NOMO-1 (cell line): ENCODE measurements at regions not wholly inside any gene's neighbourhood (a gene's known extent, or its start where the extent isn't known, plus 50 kb on each side); places are given as distances from the start of the nearest gene placed in this dataset.
"Not testable (repeated sequence)": the region's sequence is repeated elsewhere in the genome, so short reads cannot be mapped to it uniquely, and the experiment has no call there.

Experiments used
- DNase-seq, 2 experiments: peaks; one replicate each; lab custom pipeline; 2025; ENCODE audit not compliant: unreplicated experiment in 2 of 2; lab: John Stamatoyannopoulos, UW

DNA sequence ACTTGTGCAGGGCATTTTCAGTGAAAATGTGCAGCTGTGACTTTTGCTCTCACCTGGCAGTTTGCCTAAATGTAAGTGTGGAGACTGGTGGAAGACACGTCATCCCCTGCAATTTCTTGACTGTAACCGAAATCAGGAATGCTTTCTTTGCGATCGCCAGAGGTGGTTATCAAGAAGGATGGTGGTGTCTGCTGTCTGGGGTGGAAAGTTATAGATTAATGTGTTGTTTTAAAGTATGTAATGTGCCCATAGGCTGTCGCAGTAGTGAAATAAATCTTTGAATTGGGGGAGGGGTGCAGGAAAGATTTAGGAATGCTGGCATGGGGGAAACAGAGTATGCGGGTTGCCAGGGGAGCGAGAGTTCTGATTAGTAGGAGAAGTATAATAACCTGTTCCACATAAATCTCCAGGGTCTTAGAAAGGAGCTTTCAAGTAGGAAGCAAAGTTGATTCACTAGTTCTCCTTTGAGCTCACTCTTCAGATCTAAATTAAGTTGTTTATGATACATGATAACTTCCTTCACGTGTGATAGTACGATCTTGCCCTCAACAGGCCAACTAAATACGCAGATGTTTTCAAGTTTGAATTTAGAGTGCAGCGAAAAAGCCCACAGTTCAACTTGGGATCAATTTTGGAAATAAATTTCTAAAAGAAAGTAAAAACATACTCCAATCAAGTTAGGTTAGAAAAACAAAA is 1520.0 kb upstream of the SLC10A2 start:
- no peak for DNase-seq

DNA sequence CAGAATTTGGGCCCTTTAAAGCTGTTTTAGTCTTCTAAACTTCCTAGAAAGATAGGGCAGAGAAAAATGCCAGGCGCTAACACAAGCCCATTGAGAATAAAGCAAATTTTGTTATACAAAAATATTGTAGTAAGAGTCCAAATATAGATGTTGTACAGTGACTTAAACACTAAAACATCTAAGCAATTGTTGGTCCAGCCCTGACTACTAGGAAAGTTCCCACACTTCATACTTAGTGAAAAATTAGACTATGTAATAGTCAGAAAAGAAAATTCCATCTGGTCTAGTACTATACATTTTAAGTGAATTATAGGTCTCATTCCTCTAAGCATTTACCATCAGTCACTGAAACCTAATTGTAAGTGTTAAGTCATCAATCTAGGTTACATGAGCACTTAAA is 1518.3 kb upstream of the SLC10A2 start:
- DNase-seq: no peak

DNA sequence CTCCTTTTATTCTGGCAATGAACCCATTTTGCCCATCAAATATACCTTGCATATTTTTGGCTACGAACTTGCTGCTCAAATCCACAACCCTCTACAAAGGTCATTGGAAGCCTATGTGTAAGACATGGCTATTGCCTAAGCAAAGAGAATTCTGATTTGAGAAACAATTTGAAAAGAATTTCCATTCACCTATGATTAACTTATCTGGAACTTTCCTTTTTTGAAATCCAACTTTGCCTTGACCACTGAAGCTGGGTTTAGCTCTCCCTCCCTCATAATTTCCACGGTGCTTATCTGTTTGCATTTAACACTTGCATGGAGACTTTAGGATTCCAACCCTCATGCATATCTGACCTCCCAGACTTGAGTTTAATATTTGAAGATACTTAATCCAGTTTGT is 1514.7 kb upstream of the SLC10A2 start:
- no peak for DNase-seq

DNA sequence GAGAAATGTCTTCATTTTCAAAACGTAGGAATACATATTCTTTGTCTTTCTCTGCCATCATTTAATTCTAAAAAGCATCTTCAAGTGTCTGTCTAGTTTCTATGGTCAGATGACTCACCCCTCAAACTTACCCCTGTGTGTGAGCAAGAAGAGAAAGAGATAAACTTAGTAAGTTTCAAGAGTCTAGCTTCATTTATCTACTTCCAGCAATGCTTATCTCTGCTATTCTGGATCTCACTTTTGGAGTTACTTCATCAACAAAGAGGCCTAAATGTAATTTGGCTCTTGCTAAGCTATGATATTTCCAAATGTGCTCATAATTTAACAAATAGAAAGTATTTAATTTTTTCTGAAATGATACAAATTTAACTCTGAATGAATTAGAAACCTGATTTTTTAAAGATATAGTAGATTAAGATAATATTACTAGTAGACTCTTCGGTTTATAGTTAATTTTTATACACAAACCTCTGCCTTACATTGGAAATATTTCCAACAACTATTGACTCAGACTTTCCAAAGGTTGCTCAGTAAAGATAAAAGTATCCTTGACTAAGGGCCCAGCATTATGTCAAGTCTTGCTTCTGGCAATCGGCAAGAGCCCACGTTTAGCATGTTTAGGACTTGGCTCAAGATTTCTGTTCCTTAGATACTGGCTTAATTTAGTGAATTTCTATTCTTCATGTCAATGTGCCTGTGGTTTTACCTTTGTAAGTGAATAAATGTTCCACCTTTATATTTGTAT is 1511.0 kb upstream of the SLC10A2 start:
- no peak for DNase-seq

- no peak for DNase-seq
Measured at GRCh38 chr13:104571893-104572229, 1505.6 kb upstream of the SLC10A2 start.

GRCh38 chr13:104571161-104571892 is 1505.1 kb upstream of the SLC10A2 start:
- DNase-seq: no peak

GRCh38 chr13:104567114-104567513 is 1500.9 kb upstream of the SLC10A2 start:
- no peak for DNase-seq

- DNase-seq: no peak
Measured at GRCh38 chr13:104565888-104566287, 1499.7 kb upstream of the SLC10A2 start.

- DNase-seq: no peak
Measured at GRCh38 chr13:104553896-104554295, 1487.7 kb upstream of the SLC10A2 start.

- DNase-seq: no peak
Measured at GRCh38 chr13:104553186-104553585, 1487.0 kb upstream of the SLC10A2 start.

DNA sequence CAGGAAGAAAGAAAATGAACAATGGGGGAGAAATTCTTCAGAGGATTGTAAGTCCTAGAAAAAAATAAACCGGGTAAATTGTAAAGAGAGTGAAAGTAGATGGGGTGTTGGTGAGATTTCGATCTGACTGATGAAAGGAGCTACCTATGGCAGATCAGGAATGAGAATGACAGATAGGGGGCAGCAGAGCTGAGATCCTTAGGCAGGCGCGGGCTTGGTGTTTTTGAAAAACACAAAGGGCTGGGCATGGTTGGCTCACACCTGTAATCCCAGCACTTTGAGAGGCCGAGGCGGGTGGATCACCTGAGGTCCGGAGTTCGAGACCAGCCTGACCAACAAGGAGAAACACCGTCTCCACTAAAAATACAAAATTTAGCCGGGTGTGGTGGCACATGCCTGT is 1468.6 kb upstream of the SLC10A2 start:
- no peak for DNase-seq

- no peak for DNase-seq
Measured at GRCh38 chr13:104532132-104532531, 1465.9 kb upstream of the SLC10A2 start.

DNA sequence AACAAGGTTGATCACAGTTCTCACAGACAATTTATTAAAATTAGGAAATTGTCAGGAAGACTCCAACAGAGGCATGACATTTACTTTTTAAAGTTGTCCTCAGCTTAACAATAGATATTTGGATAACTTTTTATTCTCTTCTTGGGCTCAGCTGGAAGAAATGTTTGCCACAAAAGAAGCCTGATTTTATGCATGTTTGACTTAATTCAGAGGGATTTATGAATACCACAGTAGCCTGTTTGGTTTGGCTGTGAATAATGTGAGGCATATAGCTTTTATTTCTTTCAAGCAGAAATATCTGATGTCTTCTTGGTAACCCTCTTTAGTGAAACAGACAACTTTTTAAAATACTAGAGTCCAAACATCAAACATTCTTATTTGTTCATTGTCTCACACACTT is 1464.5 kb upstream of the SLC10A2 start:
- no peak for DNase-seq

- no peak for DNase-seq
Measured at GRCh38 chr13:104526561-104526960, 1460.3 kb upstream of the SLC10A2 start.

DNA sequence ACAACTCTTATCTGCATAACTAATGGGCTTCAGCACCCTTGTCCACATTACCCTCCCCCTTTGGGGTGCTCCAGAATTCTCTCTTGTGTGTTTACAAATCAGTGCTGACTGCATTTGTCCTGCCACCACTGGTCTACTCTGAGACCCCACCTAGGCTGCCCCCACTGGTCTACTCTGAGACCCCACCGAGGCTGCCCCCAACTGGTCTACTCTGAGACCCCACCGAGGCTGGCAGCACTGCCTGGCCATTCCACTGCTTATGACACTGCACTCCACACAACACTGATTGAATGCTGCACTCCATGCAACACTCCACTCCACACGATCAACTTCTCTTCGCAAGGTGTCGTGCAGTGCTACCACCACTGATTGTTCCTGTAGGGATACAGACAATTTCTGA is 1459.2 kb upstream of the SLC10A2 start:
- no peak for DNase-seq

GRCh38 chr13:104522235-104523072 is 1456.2 kb upstream of the SLC10A2 start:
- no peak for DNase-seq

DNA sequence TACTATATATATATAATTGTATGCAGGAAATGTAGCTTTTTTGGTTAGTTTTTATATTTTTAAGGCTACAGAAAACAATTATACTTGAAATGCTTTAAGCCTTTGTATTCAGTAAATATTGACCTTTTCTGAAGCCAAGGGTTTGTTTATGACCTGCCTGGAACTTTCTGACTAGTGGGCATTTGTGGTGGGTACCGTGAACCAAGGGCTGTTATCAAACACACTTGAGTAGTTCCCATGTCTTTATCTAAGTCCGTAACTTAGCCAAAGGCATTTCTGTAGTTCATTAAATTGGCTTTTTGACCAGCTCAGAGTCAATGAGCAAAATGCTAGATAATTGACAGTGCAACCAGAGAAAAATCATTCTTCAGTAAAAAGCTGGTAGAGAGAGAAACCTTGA is 1444.2 kb upstream of the SLC10A2 start:
- DNase-seq: no peak

- not testable (repeated sequence) for DNase-seq
Measured at GRCh38 chr13:104493502-104493901, 1427.3 kb upstream of the SLC10A2 start.

GRCh38 chr13:104491916-104492315 is 1425.7 kb upstream of the SLC10A2 start:
- no peak for DNase-seq

- DNase-seq: no peak
Measured at GRCh38 chr13:104487006-104487405, 1420.8 kb upstream of the SLC10A2 start.

GRCh38 chr13:104485571-104485970 is 1419.4 kb upstream of the SLC10A2 start:
- DNase-seq: no peak
